Cardiac fibroblast (primary cell): ENCODE measurements at regions not wholly inside any gene's neighbourhood (a gene's known extent, or its start where the extent isn't known, plus 50 kb on each side); places are given as distances from the start of the nearest gene placed in this dataset.
"Not testable (repeated sequence)": the region's sequence is repeated elsewhere in the genome, so short reads cannot be mapped to it uniquely, and the experiment has no call there.

ENCODE experiments used
- DNase-seq, 2 donors: peaks; one replicate each; pipeline versions ENCODE4 v3.0.0 to v3.0.0-alpha.2; 2010; ENCODE audit warnings: low read depth in 2 of 2
- H3K4me3 ChIP-seq, 2 donors: replicated peaks in 1 of 2; 1 replicate in 1 of 2; 2 replicates in 1 of 2; pipeline ENCODE4 v1.5.1; 2011; ENCODE audit warnings: low read depth in 2 of 2, low read length in 2 of 2, mild to moderate bottlenecking in 2 of 2, moderate library complexity in 1 of 2
- CTCF ChIP-seq: IDR thresholded peaks from one replicate; pipeline ENCODE4 v1.5.1; 2011; ENCODE audit warnings: low read depth, mild to moderate bottlenecking, low read length, inconsistent platforms

GRCh38 chr17:70292366-70292765, 123.0 kb downstream of the KCNJ2 start:
- no peak for DNase-seq
- no peak for TF ChIP-seq CTCF
- H3K4me3 ChIP-seq, result no peak overlapping the region

- H3K4me3 ChIP-seq, DNase-seq: not testable (repeated sequence)
Measured at GRCh38 chr17:70293564-70294310, 124.4 kb downstream of the KCNJ2 start.

GRCh38 chr17:70295329-70295728, 126.0 kb downstream of the KCNJ2 start:
- no peak for DNase-seq
- no peak for TF ChIP-seq CTCF
- no peak overlapping the region for H3K4me3 ChIP-seq

GRCh38 chr17:70295731-70296130, 126.4 kb downstream of the KCNJ2 start:
- DNase-seq, result no peak
- no peak overlapping the region for H3K4me3 ChIP-seq
- TF ChIP-seq CTCF, result no peak

- no peak overlapping the region for H3K4me3 ChIP-seq
- TF ChIP-seq CTCF, result no peak
- DNase-seq, result no peak
Measured at GRCh38 chr17:70296456-70296855, 127.1 kb downstream of the KCNJ2 start.

GRCh38 chr17:70297397-70297796, 128.1 kb downstream of the KCNJ2 start:
- no peak for DNase-seq
- H3K4me3 ChIP-seq, result no peak overlapping the region
- no peak for TF ChIP-seq CTCF

GRCh38 chr17:70298929-70299531, 129.7 kb downstream of the KCNJ2 start:
- DNase-seq, result no peak
- no peak overlapping the region for H3K4me3 ChIP-seq
- no peak for TF ChIP-seq CTCF
